SIG-M5 treated with dmso at 0.1 percent for 504 hours (cell line): ENCODE measurements at regions not wholly inside any gene's neighbourhood (a gene's known extent, or its start where the extent isn't known, plus 50 kb on each side); places are given as distances from the start of the nearest gene placed in this dataset.

ENCODE experiments used
- DNase-seq: peaks from one replicate; lab custom pipeline; 2025; ENCODE audit not compliant: unreplicated experiment; lab: John Stamatoyannopoulos, UW

DNA sequence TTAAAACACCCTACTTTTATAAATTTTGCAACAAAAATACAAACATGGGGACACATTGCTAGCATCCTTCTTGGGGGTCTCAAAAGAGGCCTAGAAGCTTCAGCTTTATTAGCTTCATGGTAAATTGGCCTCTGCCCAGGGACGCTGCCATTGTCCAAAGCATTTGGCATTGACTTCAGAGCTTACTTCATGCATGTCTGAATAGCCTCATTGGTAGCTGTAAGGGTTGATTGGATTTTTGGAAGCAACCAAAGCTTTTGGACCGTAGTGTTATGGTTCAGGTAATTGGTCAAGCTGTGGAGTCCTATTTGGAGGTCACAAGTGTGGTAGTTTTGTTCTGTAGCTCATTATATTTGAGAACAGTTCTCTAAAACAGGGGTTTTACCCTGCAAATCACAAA is 411.7 kb upstream of the SLC24A2 start:
- DNase-seq = no peak

DNA sequence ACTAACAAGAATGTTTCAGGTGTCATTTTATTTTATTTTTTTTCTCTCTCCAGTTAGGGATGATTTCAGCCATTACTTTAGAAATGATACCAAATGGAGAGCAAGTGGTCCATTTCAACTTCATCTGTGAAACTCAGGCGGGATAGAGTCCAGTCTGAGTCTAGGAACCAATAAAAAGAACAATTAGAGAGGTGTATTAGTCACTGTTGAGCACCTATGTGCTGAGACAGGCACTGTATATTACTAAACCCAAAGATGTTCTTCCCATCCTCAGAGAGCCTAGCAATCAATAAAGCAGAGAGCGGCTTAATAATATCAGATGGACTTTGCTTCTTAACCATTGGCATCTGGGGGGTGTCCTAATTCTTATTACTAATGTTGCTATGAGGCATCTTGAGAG is 410.3 kb upstream of the SLC24A2 start:
- no peak for DNase-seq

DNA sequence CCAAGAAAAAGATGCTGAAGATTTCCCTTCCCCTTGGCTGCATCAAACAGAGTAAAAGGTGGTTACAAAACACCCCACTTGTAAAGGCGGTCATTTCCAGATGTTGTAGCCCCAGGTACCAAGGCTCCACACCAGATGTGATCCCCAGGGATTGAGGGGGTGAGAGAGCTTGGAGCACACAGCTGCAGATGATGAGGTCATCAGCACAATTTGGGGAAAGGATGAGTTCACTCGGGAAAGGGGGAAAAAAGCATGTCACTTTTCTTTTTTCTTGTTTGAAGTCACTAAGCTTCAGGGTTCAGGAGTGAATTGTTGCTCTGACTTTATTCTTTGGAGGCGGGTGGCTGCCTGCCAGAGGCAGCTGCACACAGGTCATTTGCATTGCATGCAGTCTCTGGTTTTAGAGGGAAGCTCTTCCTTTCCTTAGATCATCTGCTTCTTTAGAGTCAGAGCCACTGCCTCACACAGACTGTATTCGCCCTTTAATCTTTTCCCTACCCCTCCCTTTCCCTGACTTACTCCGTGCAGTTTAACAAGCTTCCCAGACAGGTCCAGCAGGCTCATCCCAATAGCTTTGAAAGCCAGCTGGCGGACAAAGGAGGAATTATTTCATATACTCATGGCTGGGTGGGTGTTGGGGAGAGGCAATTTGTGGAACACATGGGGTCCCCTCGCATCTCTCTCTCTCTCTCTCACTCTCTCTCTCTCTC is 409.3 kb upstream of the SLC24A2 start:
- DNase-seq = no peak

DNA sequence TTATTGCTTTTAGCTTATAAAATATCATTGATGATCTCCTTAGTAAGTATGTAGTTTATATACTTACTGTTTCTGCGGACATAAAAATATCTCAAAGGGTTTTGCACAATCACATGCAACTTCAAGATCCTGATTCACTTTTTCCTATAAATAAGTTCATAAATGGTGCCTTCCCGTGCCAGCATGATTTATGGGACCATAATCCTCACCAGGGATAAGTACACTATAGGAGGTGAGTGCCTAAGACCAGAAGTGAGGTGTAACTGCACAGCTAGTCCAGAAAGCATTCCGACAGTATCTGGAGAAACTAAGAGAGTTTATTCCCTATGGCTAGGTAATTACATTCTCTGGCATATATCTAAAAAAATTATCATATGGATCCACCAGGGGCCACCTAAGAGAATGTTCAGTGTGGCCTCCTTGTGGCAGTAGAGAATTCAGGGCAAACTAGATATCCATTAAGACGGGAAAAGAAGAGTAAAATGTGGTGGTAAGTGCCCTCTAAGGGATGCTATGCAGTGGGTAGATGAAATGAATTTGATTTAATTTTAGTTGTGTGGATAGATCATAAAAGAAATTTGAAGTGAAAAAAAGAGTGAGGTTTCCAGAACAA is 402.5 kb upstream of the SLC24A2 start:
- peak; percentile 1 for DNase-seq

DNA sequence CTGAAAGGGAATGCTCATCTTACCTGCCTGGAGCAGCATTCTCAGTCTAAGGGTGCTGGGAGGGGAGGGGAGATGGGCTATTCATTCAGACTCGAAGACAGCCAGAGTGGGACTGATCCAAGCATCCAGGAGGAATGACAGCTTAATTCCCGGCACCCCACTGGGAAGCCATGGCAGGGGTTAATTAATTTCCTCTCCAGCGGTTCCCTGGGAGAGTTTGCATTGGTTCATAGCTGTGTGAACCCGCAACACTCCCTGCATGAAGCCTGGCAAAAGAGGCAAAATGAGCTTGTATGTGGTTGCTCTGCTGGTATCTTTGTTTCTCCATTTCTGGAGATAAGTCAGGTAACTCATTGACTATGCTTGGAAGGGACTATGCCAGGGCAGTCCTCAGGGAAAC is 401.0 kb upstream of the SLC24A2 start:
- no peak for DNase-seq

DNA sequence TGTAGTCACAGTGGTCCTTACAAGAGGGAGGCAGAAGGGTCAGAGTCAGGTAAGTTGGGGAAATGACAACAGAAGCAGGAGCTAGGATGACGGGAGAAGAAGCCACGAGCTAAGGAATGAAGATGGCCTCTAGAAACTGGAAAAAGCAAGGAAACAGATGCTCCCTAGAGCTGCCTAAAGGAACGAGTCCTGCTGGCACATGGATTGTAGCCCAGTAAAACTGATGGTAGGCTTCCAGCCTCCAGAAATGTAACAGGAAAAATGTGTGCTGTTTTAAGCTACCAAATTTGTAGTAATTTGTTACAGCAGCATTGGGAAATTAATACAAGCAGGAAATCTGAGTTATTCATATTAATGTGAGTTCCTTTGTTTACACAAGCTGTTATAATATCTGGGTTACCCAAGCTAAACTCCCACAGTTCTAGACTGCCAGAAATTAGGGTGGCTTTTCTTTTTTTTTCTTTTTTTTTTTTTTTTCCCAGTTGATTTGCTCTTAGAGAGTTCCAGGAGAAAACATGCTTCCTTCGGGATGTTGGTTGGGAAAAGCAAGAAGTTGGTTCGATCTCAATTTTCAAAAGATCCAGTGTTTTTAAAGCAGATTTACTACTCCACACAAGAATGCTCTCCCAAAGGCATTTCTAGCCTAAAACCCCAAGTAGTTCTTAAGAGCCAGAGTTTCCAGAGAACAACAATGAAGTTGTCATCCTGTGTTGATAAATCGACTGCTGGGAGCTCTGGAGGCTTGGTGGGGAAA is 400.0 kb upstream of the SLC24A2 start:
- DNase-seq = no peak

DNA sequence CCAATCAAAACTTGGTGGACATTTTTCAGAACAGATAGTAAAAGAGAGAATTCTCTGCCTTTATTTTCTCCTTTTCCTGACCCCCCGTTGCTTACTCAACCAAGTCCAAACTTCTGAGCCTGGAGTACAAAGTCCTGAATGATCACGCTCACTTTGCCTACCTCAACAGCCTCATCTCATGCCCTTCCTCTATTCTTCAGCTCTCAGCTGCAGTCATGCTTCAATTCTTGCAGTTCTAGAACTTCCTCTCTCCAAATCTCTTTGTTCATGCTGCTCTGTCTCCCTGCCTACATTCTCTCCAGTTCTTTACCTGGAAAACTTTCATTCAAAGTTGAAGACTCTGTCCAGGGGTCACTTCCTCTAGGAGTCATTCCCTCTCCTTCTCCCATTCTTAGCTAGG is 398.5 kb upstream of the SLC24A2 start:
- DNase-seq = no peak

DNA sequence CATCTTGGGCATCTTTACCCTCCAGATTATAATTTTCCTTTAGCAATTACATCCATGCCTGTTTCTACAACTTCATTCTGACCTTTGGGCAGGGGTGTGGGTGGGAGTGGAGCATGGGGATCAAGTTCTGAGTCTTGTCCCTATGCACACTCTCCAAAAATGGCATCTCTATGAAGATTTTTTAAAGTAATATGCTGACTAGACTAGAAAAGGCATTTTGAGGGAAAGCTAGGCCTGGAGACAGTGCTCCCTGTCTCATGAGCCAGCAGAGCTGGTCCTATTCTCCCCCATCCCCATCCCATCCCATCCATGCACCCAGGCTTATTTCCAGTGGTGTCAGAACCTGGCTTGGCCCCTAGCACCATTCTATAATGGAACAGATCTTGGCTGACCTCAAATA is 398.0 kb upstream of the SLC24A2 start:
- DNase-seq = no peak

DNA sequence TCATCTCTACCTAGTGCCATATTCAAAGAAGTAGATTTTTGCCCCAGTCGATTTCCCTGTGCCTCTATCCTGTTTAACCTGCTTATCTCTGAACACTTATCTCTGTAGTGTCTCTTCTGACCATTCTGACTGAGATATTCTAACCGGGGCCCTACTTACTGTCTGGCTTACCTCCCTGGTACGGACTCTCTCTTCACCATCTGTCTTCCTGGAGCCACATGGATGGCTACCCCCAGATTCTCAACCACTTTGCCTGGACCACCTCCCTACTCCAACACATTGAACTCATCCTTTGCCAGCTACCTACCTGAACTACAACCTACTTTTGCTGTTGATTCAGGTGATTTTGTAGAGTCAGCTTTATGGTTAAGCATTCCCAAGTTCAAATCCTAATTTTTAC is 397.4 kb upstream of the SLC24A2 start:
- DNase-seq = no peak

DNA sequence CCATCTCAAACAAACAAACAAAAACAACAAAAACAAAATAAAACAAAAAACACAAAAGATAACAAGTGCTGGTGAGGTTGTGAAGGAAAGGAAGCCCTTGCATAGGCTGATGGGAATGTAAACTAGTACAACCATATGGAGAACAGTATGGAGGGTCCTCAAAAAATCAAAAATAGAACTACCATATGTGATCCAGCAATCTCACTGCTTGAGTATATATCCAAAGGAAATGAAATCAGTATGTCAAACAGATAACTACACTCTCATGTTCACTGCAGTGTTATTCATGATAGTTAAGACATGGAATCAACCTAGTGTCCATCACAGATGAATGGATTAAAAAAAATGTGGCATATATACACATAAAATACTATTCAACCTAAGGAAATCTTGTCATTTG is 395.7 kb upstream of the SLC24A2 start:
- DNase-seq = no peak

DNA sequence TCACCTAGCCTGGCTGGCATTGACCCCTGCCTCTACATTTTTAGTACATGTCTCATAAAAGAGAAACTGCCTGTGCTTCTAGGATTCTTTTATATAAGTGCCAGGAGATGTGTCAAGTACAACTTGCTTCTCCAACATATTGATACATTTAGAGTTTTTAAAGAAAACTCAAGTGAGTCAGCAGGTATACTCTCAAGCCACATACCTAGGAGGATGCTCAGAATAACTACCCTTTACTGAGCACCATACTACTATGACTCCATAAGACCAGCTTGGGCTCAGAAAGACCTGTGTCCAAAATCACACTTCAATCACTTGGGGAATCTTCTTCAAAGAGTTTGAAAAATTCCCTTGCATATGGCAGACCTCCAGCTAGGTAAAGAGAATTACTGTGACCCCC is 389.8 kb upstream of the SLC24A2 start:
- DNase-seq = no peak

DNA sequence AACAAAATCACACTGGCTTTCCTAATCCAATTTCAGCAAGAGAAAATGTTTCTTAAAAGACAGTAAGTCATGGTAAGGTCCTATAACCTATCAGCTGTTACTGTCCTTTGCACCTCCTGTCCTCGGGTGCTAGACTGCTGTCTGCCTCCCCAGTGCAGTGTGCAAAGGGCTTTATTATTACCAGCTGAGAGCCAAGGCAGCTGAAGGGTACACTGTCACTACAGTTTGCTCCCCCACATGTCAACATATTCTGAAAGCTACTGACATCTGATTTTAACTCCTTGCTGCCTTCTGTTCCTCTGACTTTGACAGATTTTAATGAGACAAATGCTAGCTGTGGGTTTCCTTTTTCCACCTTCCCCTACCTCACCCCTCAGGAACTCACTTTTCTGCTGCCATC is 389.4 kb upstream of the SLC24A2 start:
- no peak for DNase-seq

DNA sequence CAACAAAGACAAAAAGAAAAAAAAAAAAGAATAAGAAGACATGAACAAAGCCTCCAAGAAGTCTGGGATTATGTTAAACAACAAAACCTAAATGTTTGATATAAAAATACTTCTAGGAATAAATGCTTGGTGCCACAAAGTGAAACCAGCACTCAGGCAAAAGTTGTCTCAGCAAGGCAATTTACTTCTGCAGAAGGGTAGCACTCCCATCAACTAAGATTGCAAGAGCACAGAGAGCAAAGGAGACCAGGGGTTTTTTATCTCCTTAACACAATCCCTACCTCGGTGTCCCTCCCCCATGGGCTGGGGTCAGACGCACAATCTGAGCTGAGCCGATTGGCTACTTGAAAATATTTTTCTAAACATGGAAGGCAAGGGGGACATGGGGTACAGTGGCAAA is 381.3 kb upstream of the SLC24A2 start:
- no peak for DNase-seq

DNA sequence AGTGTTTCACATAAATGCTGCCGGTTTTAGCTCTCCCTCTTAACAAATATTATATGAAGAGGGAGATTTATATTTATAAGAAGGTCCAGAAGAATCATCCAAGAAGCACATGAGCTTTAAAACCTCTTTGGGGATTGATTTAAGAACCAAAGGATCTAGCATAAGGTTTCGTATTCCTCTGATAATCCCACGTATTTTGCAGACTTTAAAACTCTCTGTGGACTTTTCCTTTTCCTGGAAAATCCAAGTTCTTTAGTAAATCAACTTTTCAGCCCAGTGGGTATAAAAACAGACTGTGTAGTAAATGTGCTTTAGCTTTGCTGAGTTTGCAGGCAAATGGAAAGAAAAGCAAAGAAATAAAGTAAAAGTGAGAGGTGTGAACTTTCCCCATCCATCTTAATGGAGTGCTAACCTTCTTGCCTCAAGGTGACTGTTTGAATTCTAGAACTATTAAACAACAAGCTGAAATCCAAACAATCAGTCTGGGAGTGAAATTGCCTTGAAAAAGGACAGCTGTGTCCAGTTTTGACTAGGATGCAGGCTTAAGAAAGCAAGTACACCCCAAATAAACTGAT is 363.4 kb upstream of the SLC24A2 start:
- no peak for DNase-seq

DNA sequence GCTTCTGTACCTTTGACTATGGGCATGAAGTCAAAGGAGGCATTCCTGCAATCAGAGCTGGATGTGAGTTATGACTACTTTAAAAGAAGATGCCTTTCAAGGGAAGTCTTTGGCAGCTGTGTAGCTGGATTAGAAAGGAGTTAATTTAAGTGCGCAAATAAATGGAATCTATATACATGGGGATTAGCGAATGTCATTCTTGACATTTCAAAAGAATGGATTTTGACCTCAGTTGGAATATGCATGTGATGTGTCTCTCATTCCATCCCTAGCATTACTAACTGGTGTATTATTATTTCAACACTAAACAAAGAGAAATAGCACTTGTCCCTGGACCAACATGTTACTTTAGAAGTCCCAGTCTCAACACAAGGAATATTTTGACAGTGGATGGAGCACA is 359.6 kb upstream of the SLC24A2 start:
- no peak for DNase-seq

DNA sequence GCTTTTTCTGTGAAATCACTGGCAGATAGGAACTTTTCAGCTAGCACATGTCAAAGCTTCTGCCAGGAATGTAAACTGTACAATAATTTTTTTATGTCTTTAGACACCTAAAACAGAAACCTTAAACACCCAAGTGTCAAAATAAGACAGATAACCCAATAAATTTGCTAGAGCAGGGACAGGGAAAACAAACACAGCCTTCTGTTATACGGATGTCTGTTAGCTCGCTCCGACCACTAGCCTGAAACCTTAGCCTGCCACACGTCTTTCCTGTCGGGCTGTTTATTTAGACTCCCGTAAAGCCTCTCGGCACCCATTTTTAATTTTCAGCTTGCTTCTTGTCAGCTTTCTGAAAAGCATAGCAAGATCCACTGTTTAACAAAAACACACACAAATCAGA is 355.4 kb upstream of the SLC24A2 start:
- no peak for DNase-seq

DNA sequence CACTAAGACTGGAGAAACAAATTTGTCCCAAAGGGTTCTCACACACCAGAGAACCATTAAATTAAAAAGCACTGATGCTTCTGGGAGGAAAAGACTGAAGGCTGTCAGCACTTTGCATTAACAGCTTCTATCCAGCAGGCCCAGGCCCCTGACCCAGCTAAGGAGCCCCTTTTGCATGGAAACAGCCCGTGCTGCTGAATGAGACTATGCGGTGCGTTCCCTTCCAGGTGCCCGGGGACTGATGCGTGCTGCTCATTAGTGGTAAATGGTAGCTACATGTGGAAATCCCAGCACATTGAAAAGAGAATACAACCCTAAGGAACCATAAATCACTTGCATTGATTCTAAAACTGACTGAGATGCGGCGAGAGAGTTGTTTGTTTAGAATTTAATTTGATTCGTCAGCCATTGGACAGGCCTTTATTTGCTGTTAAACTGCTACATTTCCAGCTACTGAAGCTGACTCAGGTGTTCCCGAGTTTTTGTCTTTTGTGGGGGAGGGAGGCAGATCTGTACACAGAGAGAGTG is 351.0 kb upstream of the SLC24A2 start:
- DNase-seq = no peak

DNA sequence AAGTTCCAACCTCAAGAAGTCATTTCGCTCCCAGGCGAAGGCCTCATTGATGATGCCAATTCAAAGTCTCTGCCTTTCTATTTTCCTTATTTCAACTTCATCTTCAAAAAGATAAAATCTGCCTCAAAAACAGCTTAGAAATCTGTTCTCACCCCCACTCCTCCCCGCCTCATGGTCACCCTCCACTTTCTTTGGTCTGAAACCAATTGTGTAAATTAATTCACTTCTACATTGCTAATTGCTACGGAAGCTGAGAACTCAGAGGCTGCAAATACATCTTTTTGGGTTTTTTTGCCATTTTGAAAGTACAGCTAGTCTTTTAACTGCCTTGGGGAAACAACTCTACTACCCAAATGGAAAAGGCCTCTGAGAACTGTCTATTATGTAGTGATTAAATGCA is 350.0 kb upstream of the SLC24A2 start:
- no peak for DNase-seq

DNA sequence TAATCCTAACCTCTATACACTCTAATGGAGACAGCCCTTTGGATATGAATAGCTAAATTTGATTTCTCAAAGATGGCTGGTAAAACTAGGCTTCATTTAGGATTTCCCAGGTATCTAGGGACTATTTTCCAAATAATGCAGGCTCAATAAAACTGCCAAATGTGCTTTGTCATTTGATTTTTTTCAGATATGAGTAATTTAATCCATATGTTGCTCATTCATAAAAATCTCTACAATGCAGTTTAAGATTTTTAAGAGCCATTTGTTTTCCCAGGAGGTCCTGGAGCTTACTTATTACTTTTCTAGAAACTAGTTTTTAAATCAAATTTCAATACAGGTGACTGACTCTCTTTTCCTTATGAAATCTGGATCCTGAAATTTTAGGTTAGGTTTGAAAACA is 349.3 kb upstream of the SLC24A2 start:
- no peak for DNase-seq

DNA sequence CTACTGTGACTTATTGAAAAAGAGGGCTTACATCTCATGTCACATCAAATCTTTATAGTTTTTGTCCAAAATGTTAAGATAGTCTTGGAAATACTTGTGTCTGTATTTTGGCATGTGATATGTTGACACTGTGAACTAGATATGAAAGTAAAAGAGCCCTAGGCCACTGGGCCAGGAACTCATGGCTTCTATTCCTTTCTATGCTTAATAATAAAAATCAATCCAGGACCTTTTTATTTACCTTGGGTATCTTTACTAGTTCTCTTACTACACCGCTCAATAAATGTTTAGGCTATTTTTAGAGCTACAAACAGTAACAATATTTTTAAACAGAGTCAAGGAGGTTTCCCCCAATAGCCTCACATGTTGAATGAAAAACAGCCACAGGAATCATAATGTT is 348.6 kb upstream of the SLC24A2 start:
- no peak for DNase-seq

DNA sequence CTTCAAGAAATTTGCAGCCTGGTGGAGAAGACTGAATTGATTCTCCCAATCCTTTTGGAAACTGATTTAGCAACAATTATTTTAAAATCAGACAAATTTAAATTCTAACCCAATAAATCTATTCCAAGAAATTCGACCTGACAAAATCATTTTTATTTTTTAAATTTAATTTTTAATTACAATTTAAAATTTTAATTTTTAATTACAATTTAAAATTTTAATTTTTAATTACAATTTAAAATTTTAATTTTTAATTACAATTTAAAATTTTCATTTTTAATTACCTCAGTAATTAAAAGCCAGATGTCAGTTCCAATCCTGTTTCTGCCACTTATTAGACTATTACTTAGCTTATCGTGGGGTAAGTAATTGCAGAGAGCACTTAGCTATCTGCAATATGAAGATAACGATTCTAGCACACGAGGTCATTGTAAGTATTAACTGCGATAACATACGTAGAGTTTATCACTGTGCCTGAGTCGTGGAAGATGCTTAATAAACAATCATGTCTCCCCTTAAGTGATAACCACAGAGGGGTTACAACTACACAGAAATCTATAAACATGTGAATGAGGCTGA is 346.4 kb upstream of the SLC24A2 start:
- no peak for DNase-seq

DNA sequence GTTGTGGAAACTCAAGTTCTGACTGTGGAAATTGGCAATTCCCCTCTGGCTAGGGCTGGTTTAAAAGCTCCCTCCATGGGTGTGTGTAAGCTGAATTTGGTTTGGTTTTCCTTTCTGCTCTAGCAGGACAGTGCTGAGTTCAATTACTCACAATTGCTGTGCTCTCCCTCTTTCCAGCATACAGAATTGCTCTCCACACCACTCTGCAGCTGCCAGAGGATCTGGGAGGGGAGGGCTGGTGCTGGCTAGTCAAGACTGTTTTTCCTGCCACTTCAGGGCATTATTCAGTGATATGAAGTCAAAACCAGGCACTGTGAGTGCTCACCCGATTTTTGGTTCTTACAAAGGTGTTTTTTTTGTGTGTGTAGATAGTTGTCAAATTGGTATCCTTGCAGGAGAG is 336.9 kb upstream of the SLC24A2 start:
- DNase-seq = no peak
